Brain microvascular endothelial cell (primary cell): ENCODE measurements at regions not wholly inside any gene's neighbourhood (a gene's known extent, or its start where the extent isn't known, plus 50 kb on each side); places are given as distances from the start of the nearest gene placed in this dataset.
A peak's percentile ranks its signal among the peaks of the same experiment; 100 is the strongest.
"Not testable (repeated sequence)": the region's sequence is repeated elsewhere in the genome, so short reads cannot be mapped to it uniquely, and the experiment has no call there.

ENCODE experiments used
- DNase-seq: peaks from one replicate; pipeline ENCODE4 v3.0.0-alpha.2; 2020
- H3K27ac ChIP-seq: fragments of 250-450 bp; sonication (Bioruptor Pico); 2 replicates; pipeline ENCODE4 v1.5.1; 2020; ENCODE audit warnings: mild to moderate bottlenecking, moderate library complexity
- H3K27me3 ChIP-seq: fragments of 250-450 bp; sonication (Bioruptor Pico); replicated peaks from 2 replicates; pipeline ENCODE4 v1.5.1; 2020; ENCODE audit warnings: mild to moderate bottlenecking
- H3K36me3 ChIP-seq: fragments of 250-450 bp; sonication (Bioruptor Pico); replicated peaks from 2 replicates; pipeline ENCODE4 v1.5.1; 2020; ENCODE audit warnings: mild to moderate bottlenecking
- H3K4me3 ChIP-seq: 2 replicates; pipeline ENCODE4 v1.5.1; 2011; ENCODE audit warnings: low read depth, mild to moderate bottlenecking, control low read depth, low read length, moderate library complexity
- CTCF ChIP-seq: IDR thresholded peaks from 2 replicates; pipeline ENCODE4 v1.5.1; 2011; ENCODE audit warnings: low read depth, mild to moderate bottlenecking, moderate library complexity, low read length, control low read depth, inconsistent platforms; ENCODE audit errors: missing control alignments
- in situ Hi-C: cut with HindIII; loops from 2 replicates; pipeline ENCODE4 v1.10.0; 2017; ENCODE audit warnings: low sequenced_read_pairs, low pct_ligation_motif_present

GRCh38 chr16:5222761-5223160, 125.2 kb upstream of the EEF2KMT start:
- H3K27me3 ChIP-seq: no peaks in the 10 kb centered on the region
- no peak for DNase-seq
- in situ Hi-C loops: no loop called here
- H3K4me3 ChIP-seq: no peak overlapping the region
- H3K27ac ChIP-seq: no peak overlapping the region
- no peaks in the 10 kb centered on the region for H3K36me3 ChIP-seq
- no peak for TF ChIP-seq CTCF

- H3K27me3 ChIP-seq, H3K36me3 ChIP-seq, H3K27ac ChIP-seq, in situ Hi-C loops, H3K4me3 ChIP-seq, DNase-seq: not testable (repeated sequence)
These were observed 124.2 kb upstream of the EEF2KMT start for GRCh38 chr16:5221831-5222230.

- in situ Hi-C loops: no loop called here
These were observed 123.1 kb upstream of the EEF2KMT start for GRCh38 chr16:5220705-5221104.

GRCh38 chr16:5216441-5217080, 119.0 kb upstream of the EEF2KMT start:
- TF ChIP-seq CTCF: no peak
- no peak overlapping the region for H3K27ac ChIP-seq
- no peak for DNase-seq
- no peaks in the 10 kb centered on the region for H3K36me3 ChIP-seq
- H3K4me3 ChIP-seq: no peak overlapping the region
- no peaks in the 10 kb centered on the region for H3K27me3 ChIP-seq
- in situ Hi-C loops: no loop called here

More at GRCh38 chr16:5220705-5221104, 123.1 kb upstream of the EEF2KMT start:
- Histone ChIP-seq H3K27ac (no peak overlapping the region), H3K4me3 (no peak overlapping the region), H3K36me3 (no peaks in the 10 kb centered on the region), H3K27me3 (no peaks in the 10 kb centered on the region)
- no peak for TF ChIP-seq CTCF
- no peak for DNase-seq

GRCh38 chr16:5215901-5216300, 118.3 kb upstream of the EEF2KMT start:
- in situ Hi-C loops: no loop called here

GRCh38 chr16:5214466-5214865, 116.9 kb upstream of the EEF2KMT start:
- Histone ChIP-seq H3K4me3 (no peak overlapping the region), H3K27me3 (no peaks in the 10 kb centered on the region), H3K27ac (no peak overlapping the region), H3K36me3 (no peaks in the 10 kb centered on the region)
- DNase-seq: no peak
- TF ChIP-seq CTCF: no peak
- in situ Hi-C loops: no loop called here

More at GRCh38 chr16:5215901-5216300, 118.3 kb upstream of the EEF2KMT start:
- Histone ChIP-seq H3K36me3 (no peaks in the 10 kb centered on the region), H3K27me3 (no peaks in the 10 kb centered on the region), H3K4me3 (no peak overlapping the region), H3K27ac (no peak overlapping the region)
- DNase-seq: no peak
- TF ChIP-seq CTCF: no peak

GRCh38 chr16:5212501-5212900, 114.9 kb upstream of the EEF2KMT start:
- in situ Hi-C loops, H3K36me3 ChIP-seq, H3K27me3 ChIP-seq, H3K4me3 ChIP-seq, H3K27ac ChIP-seq, DNase-seq: not testable (repeated sequence)

- H3K36me3 ChIP-seq, H3K27ac ChIP-seq, H3K27me3 ChIP-seq, in situ Hi-C loops, H3K4me3 ChIP-seq: not testable (repeated sequence)
- peak; percentile 7 for DNase-seq
These were observed 110.4 kb upstream of the EEF2KMT start for GRCh38 chr16:5207862-5208498.
